GM23248 (cell line): ENCODE measurements at regions not wholly inside any gene's neighbourhood (a gene's known extent, or its start where the extent isn't known, plus 50 kb on each side); places are given as distances from the start of the nearest gene placed in this dataset.

Experiments
- EZH2 ChIP-seq: fragments of 200-600 bp; sonication (generic); IDR thresholded peaks from 2 replicates; pipeline ENCODE4 v1.6.1; 2018; ENCODE audit warnings: antibody characterized with exemption, mild to moderate bottlenecking; ENCODE audit not compliant: insufficient read depth, poor library complexity, severe bottlenecking
- EZH2phosphoT487 ChIP-seq: fragments of 200-600 bp; sonication (generic); IDR thresholded peaks from 2 replicates; pipeline ENCODE4 v1.6.1; 2018; ENCODE audit warnings: antibody characterized with exemption, moderate library complexity, mild to moderate bottlenecking, low read depth; ENCODE audit not compliant: insufficient read depth

- TF ChIP-seq EZH2phosphoT487 (no peak), EZH2 (no peak)
Measured at GRCh38 chr10:43746906-43747305, 98.2 kb upstream of the ZNF32 start.
